T-helper 1 cell treated with Interleukin-12 subunit alpha and Interleukin-12 subunit beta and Interleukin-4 antibody, amounts not matched to agents 30 ng/mL and 1 ng/mL, for 36 hours (primary cell): ENCODE measurements at regions not wholly inside any gene's neighbourhood (a gene's known extent, or its start where the extent isn't known, plus 50 kb on each side); places are given as distances from the start of the nearest gene placed in this dataset.
"Not testable (repeated sequence)": the region's sequence is repeated elsewhere in the genome, so short reads cannot be mapped to it uniquely, and the experiment has no call there.

ENCODE experiments used
- intact Hi-C: fragments of 100-400 bp; cut with micrococcal nuclease; formaldehyde crosslinking; loops from one replicate; pipeline ENCODE4 v1.15.1; 2024

GRCh38 chr4:164192844-164193243 lies 561.1 kb upstream of the SMIM31 start:
- intact Hi-C loops, result no loop called here

GRCh38 chr4:164193676-164194075 lies 560.3 kb upstream of the SMIM31 start:
- intact Hi-C loops, result no loop called here

GRCh38 chr4:164197556-164197955 lies 556.4 kb upstream of the SMIM31 start:
- intact Hi-C loops, result no loop called here

GRCh38 chr4:164203476-164203875 lies 550.5 kb upstream of the SMIM31 start:
- intact Hi-C loops, result no loop called here

GRCh38 chr4:164204434-164204833 lies 549.5 kb upstream of the SMIM31 start:
- intact Hi-C loops, result no loop called here

- intact Hi-C loops, result no loop called here
Observed at GRCh38 chr4:164207460-164207859, 546.5 kb upstream of the SMIM31 start.

GRCh38 chr4:164210377-164210776 lies 543.6 kb upstream of the SMIM31 start:
- intact Hi-C loops, result no loop called here

- intact Hi-C loops, result no loop called here
Observed at GRCh38 chr4:164212134-164212533, 541.8 kb upstream of the SMIM31 start.

- intact Hi-C loops, result no loop called here
Observed at GRCh38 chr4:164212714-164213113, 541.2 kb upstream of the SMIM31 start.

GRCh38 chr4:164215113-164215741 lies 538.7 kb upstream of the SMIM31 start:
- intact Hi-C loops, result no loop called here

GRCh38 chr4:164221631-164222030 lies 532.3 kb upstream of the SMIM31 start:
- intact Hi-C loops, result no loop called here

- intact Hi-C loops, result no loop called here
Observed at GRCh38 chr4:164224871-164225270, 529.1 kb upstream of the SMIM31 start.

- intact Hi-C loops, result no loop called here
Observed at GRCh38 chr4:164229255-164229654, 524.7 kb upstream of the SMIM31 start.

GRCh38 chr4:164239433-164239832 lies 514.5 kb upstream of the SMIM31 start:
- intact Hi-C loops, result no loop called here

GRCh38 chr4:164239976-164240375 lies 514.0 kb upstream of the SMIM31 start:
- intact Hi-C loops, result no loop called here

- intact Hi-C loops, result no loop called here
Observed at GRCh38 chr4:164251257-164251656, 502.7 kb upstream of the SMIM31 start.

GRCh38 chr4:164252286-164252685 lies 501.6 kb upstream of the SMIM31 start:
- intact Hi-C loops, result no loop called here

GRCh38 chr4:164261831-164262230 lies 492.1 kb upstream of the SMIM31 start:
- intact Hi-C loops, result no loop called here

- intact Hi-C loops, result not testable (repeated sequence)
Observed at GRCh38 chr4:164262508-164262907, 491.4 kb upstream of the SMIM31 start.

- intact Hi-C loops, result not testable (repeated sequence)
Observed at GRCh38 chr4:164277414-164277813, 476.5 kb upstream of the SMIM31 start.

- intact Hi-C loops, result no loop called here
Observed at GRCh38 chr4:164287173-164287572, 466.8 kb upstream of the SMIM31 start.

- intact Hi-C loops, result no loop called here
Observed at GRCh38 chr4:164288578-164288977, 465.4 kb upstream of the SMIM31 start.

- intact Hi-C loops, result no loop called here
Observed at GRCh38 chr4:164293203-164293602, 460.7 kb upstream of the SMIM31 start.

GRCh38 chr4:164293743-164294142 lies 460.2 kb upstream of the SMIM31 start:
- intact Hi-C loops, result no loop called here
